Panc1 (cell line): ENCODE measurements at regions not wholly inside any gene's neighbourhood (a gene's known extent, or its start where the extent isn't known, plus 50 kb on each side); places are given as distances from the start of the nearest gene placed in this dataset.

Experiments used
- POLR2AphosphoS5 ChIP-seq: IDR thresholded peaks from 2 replicates; pipeline ENCODE4 v1.6.1; 2012; ENCODE audit warnings: mild to moderate bottlenecking, low read depth, low read length, moderate library complexity
- REST ChIP-seq, 2 experiments: IDR thresholded peaks; 2 replicates each; pipeline ENCODE4 v1.6.1; 2011 to 2012; ENCODE audit warnings: low read depth in 2 of 2, control low read depth in 1 of 2, low read length in 1 of 2, mild to moderate bottlenecking in 1 of 2, moderate library complexity in 1 of 2; ENCODE audit not compliant: insufficient read depth in 1 of 2

GRCh38 chr2:128922154-128922553, 603.5 kb upstream of the HS6ST1 start:
- TF ChIP-seq REST (IDR thresholded peaks at IDR 0.05; ENCODE audit: insufficient read depth in 1 of 2, low read depth in 2 of 2, low read length in 1 of 2) (no peak), POLR2AphosphoS5 (no peak)
